GM23338 (cell line): ENCODE measurements at regions not wholly inside any gene's neighbourhood (a gene's known extent, or its start where the extent isn't known, plus 50 kb on each side); places are given as distances from the start of the nearest gene placed in this dataset.

Experiments
- CTCF ChIP-seq, 2 experiments: fragments of 200-600 bp in 1 of 2; sonication (generic) in 1 of 2; conservative IDR thresholded peaks; 2 replicates each; pipeline versions ENCODE4 v1.5.1 to v1.6.1; 2016 to 2017; ENCODE audit warnings: antibody characterized with exemption in 2 of 2, low read depth in 2 of 2, mild to moderate bottlenecking in 2 of 2, moderate library complexity in 1 of 2
- ETS1 ChIP-seq: IDR thresholded peaks from 2 replicates; pipeline ENCODE4 v1.6.1; 2016; ENCODE audit warnings: antibody characterized with exemption
- EZH2 ChIP-seq: fragments of 200-600 bp; sonication (generic); IDR thresholded peaks from one replicate; pipeline ENCODE4 v1.8.0; 2017; ENCODE audit warnings: antibody characterized with exemption, mild to moderate bottlenecking, low read depth; ENCODE audit not compliant: unreplicated experiment

- no peak for TF ChIP-seq CTCF (conservative IDR thresholded peaks at IDR 0.05; ENCODE audit: low read depth in 2 of 2)
- TF ChIP-seq ETS1: no peak
- TF ChIP-seq EZH2: no peak
These were observed 104.9 kb upstream of the PMCH start for GRCh38 chr12:102302553-102302952.
